ENCODE measurements at regions not wholly inside any gene's neighbourhood (a gene's known extent, or its start where the extent isn't known, plus 50 kb on each side); places are given as distances from the start of the nearest gene placed in this dataset.

GRCh38 chr2:42861321-42861720 lies 68.9 kb upstream of the HAAO start:
- TF ChIP-seq FOXP2 (optimal IDR thresholded peaks at IDR 0.05; ENCODE audit: control extremely low read depth, extremely low read length, insufficient read depth) (no peak), POLR2AphosphoS5 (IDR thresholded peaks at IDR 0.05; ENCODE audit: borderline replicate concordance, low read depth, low read length) (no peak), EZH2 (IDR thresholded peaks at IDR 0.05) (no peak)
- no peaks in the 10 kb centered on the region for H3K36me3 ChIP-seq (ENCODE audit: insufficient read depth, low read length)
- no peak overlapping the region for H3K9ac ChIP-seq (ENCODE audit: insufficient read length)
- H3K9me3 ChIP-seq (ENCODE audit: low read depth, low read length), result no peaks in the 10 kb centered on the region
- no peak for DNase-seq (ENCODE audit: low read depth, low spot score)
- no peak overlapping the region for H3K27ac ChIP-seq
- no peak overlapping the region for H3K4me3 ChIP-seq

- TF ChIP-seq FOXP2 (optimal IDR thresholded peaks at IDR 0.05; ENCODE audit: control extremely low read depth, extremely low read length, insufficient read depth) (no peak), EZH2 (IDR thresholded peaks at IDR 0.05) (no peak), POLR2AphosphoS5 (IDR thresholded peaks at IDR 0.05; ENCODE audit: borderline replicate concordance, low read depth, low read length) (no peak)
- H3K4me3 ChIP-seq, result no peak overlapping the region
- H3K36me3 ChIP-seq (ENCODE audit: insufficient read depth, low read length), result no peaks in the 10 kb centered on the region
- H3K9ac ChIP-seq (ENCODE audit: insufficient read length), result no peak overlapping the region
- no peak overlapping the region for H3K27ac ChIP-seq
- H3K9me3 ChIP-seq (ENCODE audit: low read depth, low read length), result no peaks in the 10 kb centered on the region
- DNase-seq (ENCODE audit: low read depth, low spot score), result no peak
Observed at GRCh38 chr2:42860319-42861094, 68.1 kb upstream of the HAAO start.

DNA sequence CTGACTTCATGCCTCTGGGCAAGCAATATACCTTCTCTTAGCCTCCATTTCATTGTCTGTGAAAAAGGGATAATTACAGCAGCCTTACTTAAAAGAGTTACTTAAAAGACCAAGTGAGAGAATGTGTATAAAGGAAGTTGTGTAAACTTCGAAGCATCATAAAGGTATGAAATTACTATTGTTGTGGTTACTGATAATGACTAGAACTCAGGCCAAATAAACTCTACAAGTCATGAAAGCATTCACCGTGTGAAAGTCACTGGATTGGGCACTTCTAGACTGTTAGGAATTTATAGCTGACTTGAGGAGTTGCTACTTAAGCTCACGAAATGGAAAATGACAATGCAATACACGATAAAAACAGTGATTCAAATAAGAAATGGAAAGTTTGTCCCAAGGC lies 67.4 kb upstream of the HAAO start:
- H3K9me3 ChIP-seq (ENCODE audit: low read depth, low read length), result no peaks in the 10 kb centered on the region
- no peak overlapping the region for H3K4me3 ChIP-seq
- no peaks in the 10 kb centered on the region for H3K36me3 ChIP-seq (ENCODE audit: insufficient read depth, low read length)
- no peak overlapping the region for H3K9ac ChIP-seq (ENCODE audit: insufficient read length)
- TF ChIP-seq FOXP2 (optimal IDR thresholded peaks at IDR 0.05; ENCODE audit: control extremely low read depth, extremely low read length, insufficient read depth) (no peak), POLR2AphosphoS5 (IDR thresholded peaks at IDR 0.05; ENCODE audit: borderline replicate concordance, low read depth, low read length) (no peak), EZH2 (IDR thresholded peaks at IDR 0.05) (no peak)
- DNase-seq (ENCODE audit: low read depth, low spot score), result no peak
- no peak overlapping the region for H3K27ac ChIP-seq

GRCh38 chr2:42859006-42859552 lies 66.7 kb upstream of the HAAO start:
- TF ChIP-seq POLR2AphosphoS5 (IDR thresholded peaks at IDR 0.05; ENCODE audit: borderline replicate concordance, low read depth, low read length), result no peak
- no peak for TF ChIP-seq EZH2 (IDR thresholded peaks at IDR 0.05)
- no peak for TF ChIP-seq FOXP2 (optimal IDR thresholded peaks at IDR 0.05; ENCODE audit: control extremely low read depth, extremely low read length, insufficient read depth)
- H3K4me3 ChIP-seq, result no peak overlapping the region
- no peak overlapping the region for H3K27ac ChIP-seq
- peak; percentile 55 for DNase-seq (ENCODE audit: low read depth, low spot score)
- H3K9ac ChIP-seq (ENCODE audit: insufficient read length), result no peak overlapping the region
- no peaks in the 10 kb centered on the region for H3K36me3 ChIP-seq (ENCODE audit: insufficient read depth, low read length)
- no peaks in the 10 kb centered on the region for H3K9me3 ChIP-seq (ENCODE audit: low read depth, low read length)

DNA sequence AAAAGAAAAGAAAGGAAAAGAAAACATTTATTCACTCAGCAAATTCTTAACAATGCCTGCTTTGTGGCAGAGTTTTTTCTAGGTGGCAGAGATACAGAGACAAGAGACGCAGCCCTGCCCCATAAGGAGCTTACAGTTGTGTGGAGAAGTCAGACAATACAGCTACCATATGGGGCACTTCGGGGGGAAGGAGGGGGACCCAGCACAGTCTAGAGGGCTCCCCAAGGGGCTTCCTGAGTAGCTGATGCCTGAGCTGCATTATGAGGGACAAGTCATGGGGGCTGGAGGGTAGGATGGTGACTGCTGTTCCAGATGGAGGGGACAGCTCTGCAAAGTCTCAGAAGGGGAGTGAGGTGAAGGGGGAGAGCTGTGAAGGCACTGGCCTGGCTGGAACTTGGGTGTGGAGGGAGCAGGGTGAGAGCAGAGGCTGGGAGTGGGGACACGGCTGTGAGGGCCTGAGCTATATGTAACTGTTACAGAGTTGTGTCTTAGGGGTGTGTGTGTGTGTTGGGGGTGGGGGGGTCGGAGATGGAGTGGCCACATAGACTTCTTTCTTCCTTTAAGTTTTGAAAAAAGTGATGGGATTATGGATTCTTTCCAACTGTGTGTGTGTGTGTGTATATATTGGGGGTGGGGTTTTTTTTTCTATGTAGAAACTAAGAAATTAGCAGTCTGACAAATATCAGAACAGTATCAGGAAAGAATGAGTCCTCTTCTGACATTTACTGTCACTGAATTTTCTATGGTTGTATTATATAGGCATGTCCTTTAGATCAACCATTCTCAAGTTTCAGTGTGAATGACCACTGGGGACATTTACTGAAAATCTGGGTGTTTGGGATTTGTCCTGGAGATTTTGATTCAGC lies 66.0 kb upstream of the HAAO start:
- no peaks in the 10 kb centered on the region for H3K36me3 ChIP-seq (ENCODE audit: insufficient read depth, low read length)
- TF ChIP-seq EZH2 (IDR thresholded peaks at IDR 0.05) (no peak), FOXP2 (optimal IDR thresholded peaks at IDR 0.05; ENCODE audit: control extremely low read depth, extremely low read length, insufficient read depth) (no peak), POLR2AphosphoS5 (IDR thresholded peaks at IDR 0.05; ENCODE audit: borderline replicate concordance, low read depth, low read length) (no peak)
- no peak for DNase-seq (ENCODE audit: low read depth, low spot score)
- H3K9me3 ChIP-seq (ENCODE audit: low read depth, low read length), result no peaks in the 10 kb centered on the region
- H3K27ac ChIP-seq, result no peak overlapping the region
- H3K4me3 ChIP-seq, result no peak overlapping the region
- H3K9ac ChIP-seq (ENCODE audit: insufficient read length), result no peak overlapping the region

GRCh38 chr2:42856891-42857632 lies 64.7 kb upstream of the HAAO start:
- DNase-seq (ENCODE audit: low read depth, low spot score), result no peak
- H3K9ac ChIP-seq (ENCODE audit: insufficient read length), result no peak overlapping the region
- H3K4me3 ChIP-seq, result no peak overlapping the region
- no peaks in the 10 kb centered on the region for H3K36me3 ChIP-seq (ENCODE audit: insufficient read depth, low read length)
- TF ChIP-seq FOXP2 (optimal IDR thresholded peaks at IDR 0.05; ENCODE audit: control extremely low read depth, extremely low read length, insufficient read depth) (no peak), EZH2 (IDR thresholded peaks at IDR 0.05) (no peak), POLR2AphosphoS5 (IDR thresholded peaks at IDR 0.05; ENCODE audit: borderline replicate concordance, low read depth, low read length) (no peak)
- H3K27ac ChIP-seq, result no peak overlapping the region
- no peaks in the 10 kb centered on the region for H3K9me3 ChIP-seq (ENCODE audit: low read depth, low read length)

DNA sequence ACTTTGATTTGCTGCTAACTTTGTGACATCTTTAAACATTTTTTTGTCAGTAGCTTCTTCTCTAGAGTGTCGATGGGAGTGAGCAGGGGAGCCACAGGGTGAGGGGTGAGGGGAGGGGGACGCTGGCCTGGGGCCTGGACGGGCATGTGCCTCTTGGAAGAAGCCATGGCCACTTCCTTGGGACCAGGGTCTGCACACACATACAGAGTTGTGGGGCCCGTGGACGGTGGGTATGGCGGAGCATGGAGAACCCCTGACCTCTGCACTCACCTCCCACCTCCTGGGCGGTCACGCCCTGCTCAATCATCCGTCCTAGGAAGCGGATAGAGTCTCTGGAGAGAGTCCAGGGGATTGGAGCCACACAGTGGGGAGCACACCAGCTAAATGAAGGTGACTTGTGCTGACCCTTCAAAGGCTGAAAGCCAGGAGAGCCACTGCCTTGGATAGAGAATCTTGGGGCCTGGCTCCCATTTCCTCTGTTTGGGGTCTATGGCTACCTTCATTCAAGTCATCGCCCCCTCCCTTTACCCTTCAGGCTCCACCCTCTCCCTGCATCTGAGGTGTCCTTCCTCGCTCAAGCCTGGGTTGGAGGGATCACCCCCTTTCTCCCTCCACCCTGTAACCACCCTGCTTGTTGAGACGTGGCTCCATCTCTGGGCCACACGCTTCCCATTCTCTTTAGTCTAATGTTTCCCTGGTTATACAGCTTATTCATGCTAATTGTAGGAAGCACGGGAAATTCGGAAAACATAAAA lies 63.9 kb upstream of the HAAO start:
- no peaks in the 10 kb centered on the region for H3K36me3 ChIP-seq (ENCODE audit: insufficient read depth, low read length)
- H3K27ac ChIP-seq, result no peak overlapping the region
- H3K9me3 ChIP-seq (ENCODE audit: low read depth, low read length), result no peaks in the 10 kb centered on the region
- TF ChIP-seq POLR2AphosphoS5 (IDR thresholded peaks at IDR 0.05; ENCODE audit: borderline replicate concordance, low read depth, low read length) (no peak), FOXP2 (optimal IDR thresholded peaks at IDR 0.05; ENCODE audit: control extremely low read depth, extremely low read length, insufficient read depth) (no peak), EZH2 (IDR thresholded peaks at IDR 0.05) (no peak)
- no peak overlapping the region for H3K9ac ChIP-seq (ENCODE audit: insufficient read length)
- H3K4me3 ChIP-seq, result no peak overlapping the region
- no peak for DNase-seq (ENCODE audit: low read depth, low spot score)

Data from SK-N-MC (cell line).